GM12891 (cell line): ENCODE measurements at regions not wholly inside any gene's neighbourhood (a gene's known extent, or its start where the extent isn't known, plus 50 kb on each side); places are given as distances from the start of the nearest gene placed in this dataset.

Experiments used
- DNase-seq: peaks from one replicate; pipeline ENCODE4 v3.0.0; 2011; ENCODE audit warnings: low spot score; ENCODE audit not compliant: insufficient read length
- FAIRE-seq: peaks from 2 replicates; lab custom pipeline; 2011; peaks lifted over from hg19 to GRCh38; lab: Jason Lieb, UNC
- PAX5 ChIP-seq: IDR thresholded peaks from 2 replicates; pipeline ENCODE4 v1.6.1; 2011; ENCODE audit warnings: low read length, moderate library complexity, mild to moderate bottlenecking; ENCODE audit not compliant: insufficient read depth, severe bottlenecking
- POLR2A ChIP-seq: IDR thresholded peaks from 2 replicates; pipeline ENCODE4 v1.6.1; 2011; ENCODE audit warnings: low read depth, low read length, control low read depth
- POLR2AphosphoS5 ChIP-seq: IDR thresholded peaks from 2 replicates; pipeline ENCODE4 v1.6.1; 2011; ENCODE audit warnings: low read depth, low read length, control low read depth
- POU2F2 ChIP-seq: IDR thresholded peaks from 2 replicates; pipeline ENCODE4 v1.6.1; 2011; ENCODE audit warnings: low read depth, mild to moderate bottlenecking, control low read depth, low read length, moderate library complexity
- SPI1 ChIP-seq: IDR thresholded peaks from 2 replicates; pipeline ENCODE4 v1.6.1; 2011; ENCODE audit warnings: low read depth, low read length, control low read depth
- TAF1 ChIP-seq: IDR thresholded peaks from 2 replicates; pipeline ENCODE4 v1.6.1; 2011; ENCODE audit warnings: low read depth, low read length, control low read depth

DNA sequence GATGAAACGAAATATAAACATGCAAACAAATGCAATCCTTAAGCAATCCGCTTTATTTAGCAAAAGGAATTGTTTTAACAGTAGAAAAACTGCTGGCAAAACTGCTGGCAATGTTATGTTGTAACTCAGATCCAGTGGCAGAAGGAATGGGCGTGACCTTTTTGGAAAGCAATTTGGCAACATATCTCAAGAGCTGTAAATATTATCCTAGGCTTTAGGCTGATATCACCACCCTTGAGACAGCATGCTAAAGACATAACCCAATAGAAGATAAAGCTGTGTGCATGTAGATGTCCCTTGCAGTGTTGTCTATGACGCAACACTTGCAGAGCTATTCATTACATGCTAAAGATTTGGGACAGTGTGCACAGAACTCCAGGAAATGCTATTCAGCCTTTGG, 138.5 kb downstream of the DICER1 start:
- no peak for DNase-seq
- TF ChIP-seq SPI1 (no peak), POLR2A (no peak), PAX5 (no peak), TAF1 (no peak)
- FAIRE-seq, result no peak

DNA sequence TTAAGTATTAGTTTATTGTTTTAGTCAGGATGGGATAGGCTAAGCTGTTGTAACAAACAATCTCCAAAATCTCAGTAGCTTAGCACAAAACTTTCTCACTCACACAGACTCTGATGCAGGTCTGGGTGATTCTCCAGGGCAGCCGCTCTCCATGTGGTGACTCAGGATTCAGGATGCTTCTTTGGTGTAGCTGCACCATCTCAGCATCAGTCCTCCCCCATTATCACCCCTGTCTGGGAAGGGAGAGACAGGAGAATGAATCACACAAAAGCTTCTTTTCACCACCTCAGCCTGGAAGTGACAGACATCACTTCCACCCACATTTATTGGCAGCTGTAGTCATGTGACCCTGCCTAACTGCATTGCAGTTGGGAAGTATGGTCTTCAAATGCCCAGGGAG, 142.3 kb downstream of the DICER1 start:
- TF ChIP-seq PAX5, result no peak
- TF ChIP-seq TAF1, result no peak
- TF ChIP-seq POLR2AphosphoS5, result no peak
- no peak for TF ChIP-seq SPI1
- no peak for TF ChIP-seq POLR2A
- TF ChIP-seq POU2F2, result no peak
- FAIRE-seq, result no peak
- no peak for DNase-seq

DNA sequence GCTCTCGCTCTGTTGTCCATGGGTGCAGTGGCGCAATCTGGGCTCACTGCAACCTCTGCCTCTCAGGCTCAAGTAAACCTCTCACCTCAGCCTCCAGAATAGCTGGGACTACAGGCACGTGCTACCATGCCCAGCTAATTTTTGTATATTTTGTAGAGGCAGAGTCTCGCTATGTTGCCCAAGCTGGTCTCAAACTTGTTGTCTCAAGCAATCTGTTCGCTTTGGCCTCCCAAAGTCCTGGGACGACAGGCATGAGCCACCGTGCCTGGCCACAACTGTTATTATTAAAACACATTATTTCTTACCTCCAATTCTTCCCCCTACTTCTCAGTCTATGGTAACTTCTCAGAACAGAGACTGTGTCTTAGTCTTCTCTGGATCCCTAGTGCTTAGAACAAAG, 143.3 kb downstream of the DICER1 start:
- no peak for TF ChIP-seq PAX5
- no peak for TF ChIP-seq POU2F2
- no peak for TF ChIP-seq POLR2A
- no peak for TF ChIP-seq SPI1
- TF ChIP-seq POLR2AphosphoS5, result no peak
- TF ChIP-seq TAF1, result no peak
- no peak for FAIRE-seq
- DNase-seq, result no peak

DNA sequence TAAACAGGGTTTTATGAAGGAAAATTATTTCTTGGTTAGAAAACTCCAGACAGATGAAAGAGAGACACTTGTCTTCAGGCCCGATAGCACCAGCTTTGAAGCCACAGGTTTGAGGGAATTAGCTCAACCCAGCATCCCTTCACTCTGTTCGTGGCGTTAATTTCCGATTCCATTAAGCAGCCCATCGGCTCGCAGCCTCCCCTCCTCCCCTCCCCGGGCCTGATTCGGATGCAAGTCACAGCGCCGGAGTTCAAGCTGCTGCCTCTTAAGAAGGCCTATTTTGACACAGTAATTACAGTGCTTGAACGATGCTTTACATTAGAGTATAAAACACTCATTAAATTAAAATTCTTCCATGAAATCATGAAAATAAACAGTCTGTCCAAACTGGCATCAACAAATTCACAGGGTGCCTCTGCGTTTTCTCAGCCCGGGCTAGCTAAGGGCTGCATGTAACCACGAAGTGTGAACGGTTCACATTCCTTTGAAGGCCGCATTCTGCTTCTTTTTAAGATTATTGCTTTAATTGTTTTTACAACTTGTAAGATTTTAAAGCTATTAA, 145.8 kb downstream of the DICER1 start:
- FAIRE-seq, result no peak
- TF ChIP-seq POU2F2, result no peak
- no peak for TF ChIP-seq TAF1
- no peak for TF ChIP-seq SPI1
- no peak for TF ChIP-seq POLR2A
- TF ChIP-seq POLR2AphosphoS5, result no peak
- no peak for TF ChIP-seq PAX5
- DNase-seq, result no peak

DNA sequence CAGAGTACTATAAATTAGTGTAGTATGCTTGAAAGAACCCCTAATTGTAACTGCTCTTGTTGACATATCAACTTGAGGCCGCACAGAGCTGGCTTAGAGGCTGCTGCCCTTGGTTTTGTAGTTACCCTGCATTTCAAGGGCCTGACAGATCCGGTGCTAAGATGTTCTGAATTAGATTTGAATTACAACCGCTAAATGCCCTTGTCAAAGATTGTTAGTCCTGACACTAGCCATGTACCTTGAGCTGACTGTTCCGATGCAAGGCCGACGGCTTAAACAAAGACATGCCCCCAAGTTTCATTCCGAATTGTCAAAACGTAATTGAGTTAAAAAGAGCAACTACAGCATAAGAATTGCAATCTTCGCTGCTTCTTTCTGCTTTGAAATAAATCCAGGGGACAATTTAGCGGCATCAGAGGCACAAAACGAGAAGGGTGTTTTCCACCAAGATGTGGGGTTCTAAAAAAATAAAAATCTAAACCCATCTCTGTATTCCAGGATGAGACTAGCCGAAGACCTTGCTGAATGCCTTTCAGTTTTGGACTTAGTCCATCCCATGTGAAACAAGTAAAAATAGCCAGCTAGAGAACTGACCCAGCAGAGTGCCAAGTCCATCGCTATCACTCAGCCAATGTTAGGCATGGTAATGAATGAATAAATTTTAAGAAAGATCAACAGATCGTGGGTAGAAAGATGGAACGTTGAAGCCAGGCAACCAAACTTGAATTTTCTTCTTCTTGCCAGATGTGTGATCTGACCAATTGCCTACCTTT, 148.7 kb downstream of the DICER1 start:
- TF ChIP-seq TAF1 (no peak), POLR2AphosphoS5 (no peak), POLR2A (no peak), POU2F2 (no peak), PAX5 (no peak), SPI1 (no peak)
- FAIRE-seq (no peak), DNase-seq (no peak)

DNA sequence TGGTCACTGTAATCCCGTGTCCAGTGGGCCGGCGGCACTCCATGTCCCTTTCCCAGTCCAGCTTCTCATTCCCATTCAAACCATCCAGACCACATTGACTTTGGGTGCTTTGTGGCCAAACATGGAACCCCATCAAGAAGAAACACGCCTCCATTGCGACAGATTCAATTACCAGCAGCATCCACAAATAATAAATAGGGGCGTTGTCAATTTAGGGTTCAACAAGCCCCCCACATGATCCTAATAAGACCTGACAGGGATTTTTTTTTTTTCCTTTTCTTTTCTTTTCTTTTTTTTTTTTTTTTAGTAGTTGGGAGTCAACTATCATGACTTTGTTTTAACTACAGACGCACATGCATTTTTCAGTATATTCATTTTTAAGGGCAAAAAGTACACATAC, 149.4 kb downstream of the DICER1 start:
- DNase-seq (no peak), FAIRE-seq (no peak)
- no peak for TF ChIP-seq POLR2A
- TF ChIP-seq PAX5, result no peak
- no peak for TF ChIP-seq POU2F2
- TF ChIP-seq SPI1, result no peak
- TF ChIP-seq TAF1, result no peak
- TF ChIP-seq POLR2AphosphoS5, result no peak

DNA sequence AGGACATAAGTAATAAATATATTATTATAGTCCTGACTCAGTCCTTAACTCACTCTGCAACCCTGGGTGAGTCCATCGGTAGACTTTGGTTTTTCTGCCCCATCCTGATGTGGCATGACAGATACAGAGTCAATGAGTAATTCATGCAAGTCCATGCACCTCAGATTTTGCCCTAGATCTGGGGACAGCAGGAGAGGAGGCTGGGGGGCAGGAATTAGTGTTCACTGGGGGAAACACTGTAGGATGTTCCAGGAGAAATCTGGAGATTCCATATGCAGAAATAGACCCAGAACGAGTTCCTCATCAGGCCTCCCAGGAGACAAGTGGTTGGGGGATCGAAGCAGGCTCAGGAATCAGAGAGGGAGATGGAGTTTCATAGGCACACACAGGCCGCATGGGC, 150.8 kb downstream of the DICER1 start:
- no peak for FAIRE-seq

DNA sequence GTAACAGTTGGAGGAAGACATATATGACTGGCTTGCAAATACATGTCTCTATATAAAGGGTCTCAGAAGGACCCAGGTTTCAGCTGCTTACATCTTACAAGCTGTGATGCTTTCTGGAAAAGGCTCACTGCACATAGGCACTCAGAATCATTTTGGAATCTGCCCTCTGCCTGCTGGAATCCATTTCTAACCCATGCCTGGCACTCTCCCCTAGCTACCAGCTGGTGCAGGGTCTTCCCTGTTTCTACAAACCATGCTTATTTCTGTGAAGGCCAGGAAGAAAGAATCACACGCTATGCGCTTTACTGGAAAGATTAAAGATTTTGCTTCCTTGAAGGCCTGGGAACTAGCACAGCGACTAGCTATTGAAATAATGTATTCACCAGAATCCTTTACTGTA, 151.3 kb downstream of the DICER1 start:
- FAIRE-seq (no peak), DNase-seq (no peak)

More for the DNA sequence above, 150.8 kb downstream of the DICER1 start:
- no peak for TF ChIP-seq POU2F2
- no peak for TF ChIP-seq TAF1
- no peak for TF ChIP-seq SPI1
- no peak for TF ChIP-seq PAX5
- no peak for TF ChIP-seq POLR2AphosphoS5
- TF ChIP-seq POLR2A, result no peak
- DNase-seq, result no peak

DNA sequence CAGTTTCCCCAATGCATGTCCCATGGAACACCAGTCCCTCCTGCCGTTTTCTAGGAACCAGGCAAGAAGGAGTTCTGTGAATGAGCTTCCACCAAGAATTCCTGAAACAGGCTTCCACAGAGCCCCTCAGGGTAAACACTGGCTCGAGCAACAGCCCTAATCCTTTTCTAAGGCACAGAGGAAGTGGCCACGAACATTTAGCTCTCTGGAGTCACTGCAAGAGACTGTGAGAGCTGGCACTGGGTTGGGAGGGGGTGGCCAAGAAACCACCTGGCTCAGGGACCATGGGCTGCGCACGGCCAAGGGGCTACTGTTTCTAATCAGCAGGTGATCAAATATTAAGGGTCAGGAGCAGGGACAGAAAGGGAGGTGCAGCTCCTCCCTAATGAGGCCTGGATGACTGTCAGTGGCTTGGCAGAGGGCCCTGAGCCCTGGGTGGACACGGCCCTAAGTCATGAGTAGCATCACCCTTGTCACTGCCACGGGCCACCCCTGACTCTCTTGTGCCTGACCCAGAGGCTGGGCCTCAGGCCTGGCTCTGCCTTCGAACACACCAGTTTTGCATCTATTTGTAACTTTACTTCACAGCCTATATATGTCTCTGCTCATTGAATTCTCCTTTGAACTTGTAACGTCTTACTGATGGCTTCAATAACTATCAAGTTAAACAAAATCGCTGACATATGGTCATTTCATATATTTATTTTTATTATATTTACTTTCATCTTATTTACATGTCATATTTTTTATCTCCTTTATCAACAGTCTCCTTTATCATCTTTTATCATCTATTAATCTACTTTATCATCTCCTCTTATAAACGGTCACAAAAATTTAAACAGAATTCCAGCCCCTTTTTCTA, 154.0 kb downstream of the DICER1 start:
- DNase-seq (no peak), FAIRE-seq (no peak)
- TF ChIP-seq PAX5 (no peak), POLR2AphosphoS5 (no peak), POU2F2 (no peak), SPI1 (no peak), POLR2A (no peak), TAF1 (no peak)

More for the DNA sequence above, 151.3 kb downstream of the DICER1 start:
- no peak for TF ChIP-seq POLR2AphosphoS5
- TF ChIP-seq SPI1, result no peak
- no peak for TF ChIP-seq POLR2A
- no peak for TF ChIP-seq TAF1
- no peak for TF ChIP-seq PAX5
- TF ChIP-seq POU2F2, result no peak

DNA sequence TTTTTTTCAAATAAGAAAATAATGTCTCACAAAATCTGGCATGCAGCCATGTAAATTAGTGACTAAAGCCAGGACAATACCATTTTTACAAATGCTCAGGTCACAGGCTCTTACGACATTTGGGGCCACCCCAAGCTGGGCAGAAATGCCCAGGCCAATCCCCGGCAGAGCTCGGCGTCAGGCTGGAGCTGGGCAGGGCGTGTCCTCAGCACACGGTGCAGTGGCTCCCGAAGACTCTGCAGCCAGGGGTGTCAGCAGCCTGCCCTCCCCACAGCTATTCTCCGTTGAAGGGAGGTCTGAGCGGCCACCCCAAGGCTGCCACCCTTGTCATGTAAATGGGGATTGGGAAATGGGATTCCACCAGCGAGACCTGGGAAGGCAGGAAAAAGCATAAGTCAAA, 158.6 kb downstream of the DICER1 start:
- no peak for TF ChIP-seq POLR2A
- no peak for TF ChIP-seq TAF1
- TF ChIP-seq POU2F2, result no peak
- no peak for TF ChIP-seq POLR2AphosphoS5
- TF ChIP-seq SPI1, result no peak
- no peak for TF ChIP-seq PAX5
- FAIRE-seq (no peak), DNase-seq (no peak)
